Liver (tissue), 3 donors: ENCODE measurements at regions not wholly inside any gene's neighbourhood (a gene's known extent, or its start where the extent isn't known, plus 50 kb on each side); places are given as distances from the start of the nearest gene placed in this dataset.

Experiments used
- GABPA ChIP-seq, 2 donors: IDR thresholded peaks in 1 of 2; conservative IDR thresholded peaks in 1 of 2; 2 replicates each; pipeline ENCODE4 v1.6.1; 2016; ENCODE audit warnings: antibody characterized with exemption in 2 of 2, mild to moderate bottlenecking in 1 of 2, moderate library complexity in 1 of 2
- SP1 ChIP-seq: IDR thresholded peaks from 2 replicates; pipeline ENCODE4 v1.6.1; 2018; ENCODE audit warnings: antibody characterized with exemption, mild to moderate bottlenecking
- TF ChIP-seq, protein P1 (sequence below): fragments of 150-350 bp; IDR thresholded peaks from 2 replicates; pipeline ENCODE4 v1.5.1; 2017; ENCODE audit warnings: improper control_type of control experiment, low read depth, low read length; ENCODE audit not compliant: missing input control
- TF ChIP-seq, protein P2 (sequence below): IDR thresholded peaks from 2 replicates; pipeline ENCODE4 v1.6.1; 2016; ENCODE audit warnings: antibody characterized with exemption
- TF ChIP-seq, protein P3 (sequence below): IDR thresholded peaks from 2 replicates; pipeline ENCODE4 v1.6.1; 2016; ENCODE audit warnings: antibody characterized with exemption, mild to moderate bottlenecking
- donor health status: healthy.
- donor health status: healthy.

DNA sequence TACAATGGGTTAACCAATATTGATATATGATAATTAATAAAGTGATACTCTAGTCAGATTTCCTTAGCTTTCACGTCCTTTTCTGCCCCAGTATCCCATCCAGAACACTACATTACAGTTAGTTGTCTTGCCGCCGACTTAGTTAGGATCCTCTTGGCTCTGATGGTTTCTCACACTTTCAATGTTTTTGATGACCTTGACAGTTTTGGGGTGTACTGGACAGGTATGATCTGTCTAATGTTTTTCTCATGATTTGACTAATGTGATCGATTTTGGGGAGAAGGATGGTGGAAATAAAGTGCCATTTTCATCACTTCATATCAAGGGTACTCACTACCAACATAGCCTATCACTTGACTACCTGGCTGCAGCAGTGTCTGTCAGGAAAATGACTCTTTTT, 245.0 kb upstream of the TMC3 start:
- TF ChIP-seq, protein P1, sequence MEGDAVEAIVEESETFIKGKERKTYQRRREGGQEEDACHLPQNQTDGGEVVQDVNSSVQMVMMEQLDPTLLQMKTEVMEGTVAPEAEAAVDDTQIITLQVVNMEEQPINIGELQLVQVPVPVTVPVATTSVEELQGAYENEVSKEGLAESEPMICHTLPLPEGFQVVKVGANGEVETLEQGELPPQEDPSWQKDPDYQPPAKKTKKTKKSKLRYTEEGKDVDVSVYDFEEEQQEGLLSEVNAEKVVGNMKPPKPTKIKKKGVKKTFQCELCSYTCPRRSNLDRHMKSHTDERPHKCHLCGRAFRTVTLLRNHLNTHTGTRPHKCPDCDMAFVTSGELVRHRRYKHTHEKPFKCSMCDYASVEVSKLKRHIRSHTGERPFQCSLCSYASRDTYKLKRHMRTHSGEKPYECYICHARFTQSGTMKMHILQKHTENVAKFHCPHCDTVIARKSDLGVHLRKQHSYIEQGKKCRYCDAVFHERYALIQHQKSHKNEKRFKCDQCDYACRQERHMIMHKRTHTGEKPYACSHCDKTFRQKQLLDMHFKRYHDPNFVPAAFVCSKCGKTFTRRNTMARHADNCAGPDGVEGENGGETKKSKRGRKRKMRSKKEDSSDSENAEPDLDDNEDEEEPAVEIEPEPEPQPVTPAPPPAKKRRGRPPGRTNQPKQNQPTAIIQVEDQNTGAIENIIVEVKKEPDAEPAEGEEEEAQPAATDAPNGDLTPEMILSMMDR = no peak
- TF ChIP-seq GABPA (IDR thresholded peaks at IDR 0.05 in 1 of 2, conservative IDR thresholded peaks at IDR 0.05 in 1 of 2) (no peak), SP1 (no peak)
- TF ChIP-seq, protein P2, sequence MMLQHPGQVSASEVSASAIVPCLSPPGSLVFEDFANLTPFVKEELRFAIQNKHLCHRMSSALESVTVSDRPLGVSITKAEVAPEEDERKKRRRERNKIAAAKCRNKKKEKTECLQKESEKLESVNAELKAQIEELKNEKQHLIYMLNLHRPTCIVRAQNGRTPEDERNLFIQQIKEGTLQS = no peak
- TF ChIP-seq, protein P3, sequence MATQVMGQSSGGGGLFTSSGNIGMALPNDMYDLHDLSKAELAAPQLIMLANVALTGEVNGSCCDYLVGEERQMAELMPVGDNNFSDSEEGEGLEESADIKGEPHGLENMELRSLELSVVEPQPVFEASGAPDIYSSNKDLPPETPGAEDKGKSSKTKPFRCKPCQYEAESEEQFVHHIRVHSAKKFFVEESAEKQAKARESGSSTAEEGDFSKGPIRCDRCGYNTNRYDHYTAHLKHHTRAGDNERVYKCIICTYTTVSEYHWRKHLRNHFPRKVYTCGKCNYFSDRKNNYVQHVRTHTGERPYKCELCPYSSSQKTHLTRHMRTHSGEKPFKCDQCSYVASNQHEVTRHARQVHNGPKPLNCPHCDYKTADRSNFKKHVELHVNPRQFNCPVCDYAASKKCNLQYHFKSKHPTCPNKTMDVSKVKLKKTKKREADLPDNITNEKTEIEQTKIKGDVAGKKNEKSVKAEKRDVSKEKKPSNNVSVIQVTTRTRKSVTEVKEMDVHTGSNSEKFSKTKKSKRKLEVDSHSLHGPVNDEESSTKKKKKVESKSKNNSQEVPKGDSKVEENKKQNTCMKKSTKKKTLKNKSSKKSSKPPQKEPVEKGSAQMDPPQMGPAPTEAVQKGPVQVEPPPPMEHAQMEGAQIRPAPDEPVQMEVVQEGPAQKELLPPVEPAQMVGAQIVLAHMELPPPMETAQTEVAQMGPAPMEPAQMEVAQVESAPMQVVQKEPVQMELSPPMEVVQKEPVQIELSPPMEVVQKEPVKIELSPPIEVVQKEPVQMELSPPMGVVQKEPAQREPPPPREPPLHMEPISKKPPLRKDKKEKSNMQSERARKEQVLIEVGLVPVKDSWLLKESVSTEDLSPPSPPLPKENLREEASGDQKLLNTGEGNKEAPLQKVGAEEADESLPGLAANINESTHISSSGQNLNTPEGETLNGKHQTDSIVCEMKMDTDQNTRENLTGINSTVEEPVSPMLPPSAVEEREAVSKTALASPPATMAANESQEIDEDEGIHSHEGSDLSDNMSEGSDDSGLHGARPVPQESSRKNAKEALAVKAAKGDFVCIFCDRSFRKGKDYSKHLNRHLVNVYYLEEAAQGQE = no peak
